ENCODE measurements at regions not wholly inside any gene's neighbourhood (a gene's known extent, or its start where the extent isn't known, plus 50 kb on each side); places are given as distances from the start of the nearest gene placed in this dataset.

GRCh38 chr2:215749092-215749957 is 264.0 kb downstream of the MREG start:
- DNase-seq (ENCODE audit: low read depth in 2 of 2), result peak in 1 of 2 donors; percentile 35

GRCh38 chr2:215748446-215748845 is 264.9 kb downstream of the MREG start:
- no peak for DNase-seq (ENCODE audit: low read depth in 2 of 2)

- DNase-seq (ENCODE audit: low read depth in 2 of 2), result no peak
These were observed 266.3 kb downstream of the MREG start for GRCh38 chr2:215746887-215747615.

GRCh38 chr2:215746226-215746886 is 267.0 kb downstream of the MREG start:
- DNase-seq (ENCODE audit: low read depth in 2 of 2), result peak in 1 of 2 donors; percentile 36

GRCh38 chr2:215745331-215745730 is 268.0 kb downstream of the MREG start:
- DNase-seq (ENCODE audit: low read depth in 2 of 2), result no peak

GRCh38 chr2:215744514-215744913 is 268.8 kb downstream of the MREG start:
- no peak for DNase-seq (ENCODE audit: low read depth in 2 of 2)

- no peak for DNase-seq (ENCODE audit: low read depth in 2 of 2)
These were observed 270.3 kb downstream of the MREG start for GRCh38 chr2:215743066-215743465.

- no peak for DNase-seq (ENCODE audit: low read depth in 2 of 2)
These were observed 271.3 kb downstream of the MREG start for GRCh38 chr2:215742021-215742420.

GRCh38 chr2:215740071-215740470 is 273.3 kb downstream of the MREG start:
- DNase-seq (ENCODE audit: low read depth in 2 of 2), result peak in 1 of 2 donors; percentile 58

- DNase-seq (ENCODE audit: low read depth in 2 of 2), result no peak
These were observed 275.0 kb downstream of the MREG start for GRCh38 chr2:215738351-215738750.

GRCh38 chr2:215737477-215737876 is 275.9 kb downstream of the MREG start:
- no peak for DNase-seq (ENCODE audit: low read depth in 2 of 2)

- no peak for DNase-seq (ENCODE audit: low read depth in 2 of 2)
These were observed 276.6 kb downstream of the MREG start for GRCh38 chr2:215736653-215737290.

GRCh38 chr2:215731108-215731658 is 282.2 kb downstream of the MREG start:
- no peak for DNase-seq (ENCODE audit: low read depth in 2 of 2)

- DNase-seq (ENCODE audit: low read depth in 2 of 2), result no peak
These were observed 283.2 kb downstream of the MREG start for GRCh38 chr2:215729985-215730620.

GRCh38 chr2:215728504-215729065 is 284.8 kb downstream of the MREG start:
- DNase-seq (ENCODE audit: low read depth in 2 of 2), result peak in 1 of 2 donors; percentile 78

- DNase-seq (ENCODE audit: low read depth in 2 of 2), result no peak
These were observed 285.5 kb downstream of the MREG start for GRCh38 chr2:215727507-215728503.

GRCh38 chr2:215726070-215726469 is 287.3 kb downstream of the MREG start:
- no peak for DNase-seq (ENCODE audit: low read depth in 2 of 2)

GRCh38 chr2:215724146-215724545 is 288.3 kb upstream of the FN1 start:
- no peak for DNase-seq (ENCODE audit: low read depth in 2 of 2)

- DNase-seq (ENCODE audit: low read depth in 2 of 2), result no peak
These were observed 287.8 kb upstream of the FN1 start for GRCh38 chr2:215723631-215724011.
